ENCODE measurements at regions not wholly inside any gene's neighbourhood (a gene's known extent, or its start where the extent isn't known, plus 50 kb on each side); places are given as distances from the start of the nearest gene placed in this dataset.

DNA sequence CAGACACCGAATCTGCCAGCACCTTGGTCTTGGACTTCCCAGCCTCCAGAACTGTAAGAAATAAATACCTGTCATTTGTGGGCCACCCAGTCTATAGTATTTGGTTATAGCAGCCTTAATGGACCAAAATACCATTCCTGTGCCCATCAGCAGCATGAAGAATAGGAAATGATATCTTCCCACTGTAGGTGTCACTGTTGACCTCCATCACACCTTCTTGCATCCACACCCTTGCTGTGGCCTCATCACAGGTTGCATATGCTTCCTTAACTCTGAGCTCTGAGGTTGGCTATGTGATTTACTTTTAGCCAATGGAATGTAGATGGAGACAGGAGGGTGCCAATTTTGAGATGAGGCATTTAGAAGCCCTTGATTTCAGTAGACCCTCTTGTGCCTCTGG, 242.0 kb upstream of the TSHZ3 start:
- TF ChIP-seq, protein P1, sequence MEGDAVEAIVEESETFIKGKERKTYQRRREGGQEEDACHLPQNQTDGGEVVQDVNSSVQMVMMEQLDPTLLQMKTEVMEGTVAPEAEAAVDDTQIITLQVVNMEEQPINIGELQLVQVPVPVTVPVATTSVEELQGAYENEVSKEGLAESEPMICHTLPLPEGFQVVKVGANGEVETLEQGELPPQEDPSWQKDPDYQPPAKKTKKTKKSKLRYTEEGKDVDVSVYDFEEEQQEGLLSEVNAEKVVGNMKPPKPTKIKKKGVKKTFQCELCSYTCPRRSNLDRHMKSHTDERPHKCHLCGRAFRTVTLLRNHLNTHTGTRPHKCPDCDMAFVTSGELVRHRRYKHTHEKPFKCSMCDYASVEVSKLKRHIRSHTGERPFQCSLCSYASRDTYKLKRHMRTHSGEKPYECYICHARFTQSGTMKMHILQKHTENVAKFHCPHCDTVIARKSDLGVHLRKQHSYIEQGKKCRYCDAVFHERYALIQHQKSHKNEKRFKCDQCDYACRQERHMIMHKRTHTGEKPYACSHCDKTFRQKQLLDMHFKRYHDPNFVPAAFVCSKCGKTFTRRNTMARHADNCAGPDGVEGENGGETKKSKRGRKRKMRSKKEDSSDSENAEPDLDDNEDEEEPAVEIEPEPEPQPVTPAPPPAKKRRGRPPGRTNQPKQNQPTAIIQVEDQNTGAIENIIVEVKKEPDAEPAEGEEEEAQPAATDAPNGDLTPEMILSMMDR (IDR thresholded peaks at IDR 0.05) = no peak
- no peak for TF ChIP-seq POLR2A (IDR thresholded peaks at IDR 0.05; ENCODE audit: low read depth)
- no peak for TF ChIP-seq EP300 (IDR thresholded peaks at IDR 0.05)
- no peak for TF ChIP-seq POLR2AphosphoS5 (IDR thresholded peaks at IDR 0.05)

Data from esophagus muscularis mucosa (tissue), 4 donors.